Middle frontal gyrus (tissue), 1 donor: ENCODE measurements at regions not wholly inside any gene's neighbourhood (a gene's known extent, or its start where the extent isn't known, plus 50 kb on each side); places are given as distances from the start of the nearest gene placed in this dataset.
"Not testable (repeated sequence)": the region's sequence is repeated elsewhere in the genome, so short reads cannot be mapped to it uniquely, and the experiment has no call there.

Source experiments
- DNase-seq: peaks from one replicate; pipeline ENCODE4 v3.0.0-alpha.2; 2015; ENCODE audit warnings: low spot score; ENCODE audit errors: extremely low spot score

DNA sequence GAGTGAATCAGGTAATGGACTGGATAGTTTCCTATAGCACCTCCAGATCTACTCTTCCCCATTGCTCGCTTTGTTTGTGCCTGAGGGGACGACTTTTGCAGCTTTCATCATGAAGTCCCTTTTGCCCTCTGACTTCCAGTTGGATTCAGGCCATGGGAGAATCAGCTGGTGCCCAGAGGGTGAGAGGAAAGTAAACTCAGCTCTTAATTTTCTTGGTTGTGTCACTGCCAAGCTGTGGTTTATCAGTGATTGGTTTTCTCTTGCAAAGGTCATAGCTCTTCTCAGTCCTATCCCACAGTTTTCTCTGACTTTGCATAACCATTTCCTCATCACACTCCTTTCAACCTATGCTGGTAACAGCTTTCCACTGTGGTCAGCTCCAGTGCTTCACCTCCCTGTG lies 200.1 kb downstream of the KCNJ2 start:
- DNase-seq, result no peak

DNA sequence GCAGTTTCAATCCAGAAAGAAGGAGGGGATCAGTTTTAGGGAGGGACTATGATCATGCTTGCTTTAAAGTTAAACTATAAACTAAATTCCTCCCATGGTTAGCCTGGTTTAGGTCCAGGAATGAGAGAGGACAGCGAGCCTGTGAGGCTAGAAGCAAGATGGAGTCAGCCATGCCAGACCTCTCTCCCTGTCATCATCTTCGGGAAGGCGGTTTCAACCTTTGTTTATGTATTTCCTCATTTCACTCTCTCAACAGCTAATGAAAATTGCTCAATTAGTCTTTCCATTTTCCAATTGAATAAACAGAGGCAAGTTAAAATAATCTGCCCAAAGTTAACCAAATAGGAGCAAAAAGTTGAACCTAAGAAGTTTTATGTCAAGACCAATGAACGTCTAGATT lies 201.5 kb downstream of the KCNJ2 start:
- no peak for DNase-seq

DNA sequence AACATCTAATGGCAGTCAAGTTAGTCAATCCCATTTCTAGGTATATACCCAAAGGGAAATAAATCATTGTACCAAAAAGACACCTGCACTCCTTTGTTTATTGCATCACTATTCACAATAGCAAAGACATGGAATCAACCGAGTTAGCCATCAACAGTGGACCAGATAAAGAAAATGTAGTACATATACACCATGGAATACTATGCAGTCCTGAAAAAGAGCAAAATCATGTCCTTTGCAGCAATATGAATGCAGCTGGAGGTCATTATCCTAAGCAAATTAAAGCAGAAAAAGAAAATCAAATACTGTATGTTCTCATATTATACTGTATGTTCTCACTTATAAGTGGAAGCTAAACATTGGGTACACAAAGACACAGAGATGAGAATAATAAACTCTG lies 204.0 kb downstream of the KCNJ2 start:
- no peak for DNase-seq

DNA sequence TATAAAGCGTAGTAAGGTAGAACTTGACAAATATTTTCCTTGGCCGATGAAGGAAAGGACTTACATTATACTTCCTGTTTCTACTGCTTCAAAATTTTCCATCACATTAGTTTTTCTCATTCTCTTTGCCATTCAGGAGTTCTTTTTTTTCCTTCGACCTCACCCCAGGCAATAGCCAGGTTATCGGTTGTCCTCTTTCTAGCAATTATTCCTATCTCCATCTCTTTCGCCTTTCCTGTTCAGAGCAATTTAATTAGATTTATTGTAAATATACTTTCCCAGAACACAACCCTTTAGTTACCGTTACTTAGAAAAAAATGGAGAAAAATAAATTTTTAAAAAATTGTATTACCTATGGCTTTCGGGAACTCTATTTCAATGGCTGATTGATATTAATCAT lies 205.2 kb downstream of the KCNJ2 start:
- no peak for DNase-seq

DNA sequence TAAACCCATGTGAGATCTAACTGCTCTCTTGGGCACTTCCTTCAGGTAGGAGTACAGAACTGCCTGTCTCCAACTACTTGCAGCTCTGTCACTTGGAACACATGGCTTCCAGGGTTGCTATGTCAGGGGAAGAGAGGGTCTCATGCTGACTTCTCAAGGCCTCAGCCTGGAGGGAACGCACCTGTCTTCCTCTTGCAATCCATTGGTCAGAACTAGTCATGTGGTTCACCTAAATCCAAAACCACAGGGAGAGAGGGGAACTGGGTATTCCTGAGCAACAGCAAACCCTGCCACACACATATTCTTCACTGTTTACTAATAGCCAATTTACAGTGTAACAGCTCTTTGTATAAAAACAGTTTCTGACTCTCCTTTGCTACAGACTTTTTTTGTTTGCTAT lies 206.1 kb downstream of the KCNJ2 start:
- DNase-seq, result no peak

DNA sequence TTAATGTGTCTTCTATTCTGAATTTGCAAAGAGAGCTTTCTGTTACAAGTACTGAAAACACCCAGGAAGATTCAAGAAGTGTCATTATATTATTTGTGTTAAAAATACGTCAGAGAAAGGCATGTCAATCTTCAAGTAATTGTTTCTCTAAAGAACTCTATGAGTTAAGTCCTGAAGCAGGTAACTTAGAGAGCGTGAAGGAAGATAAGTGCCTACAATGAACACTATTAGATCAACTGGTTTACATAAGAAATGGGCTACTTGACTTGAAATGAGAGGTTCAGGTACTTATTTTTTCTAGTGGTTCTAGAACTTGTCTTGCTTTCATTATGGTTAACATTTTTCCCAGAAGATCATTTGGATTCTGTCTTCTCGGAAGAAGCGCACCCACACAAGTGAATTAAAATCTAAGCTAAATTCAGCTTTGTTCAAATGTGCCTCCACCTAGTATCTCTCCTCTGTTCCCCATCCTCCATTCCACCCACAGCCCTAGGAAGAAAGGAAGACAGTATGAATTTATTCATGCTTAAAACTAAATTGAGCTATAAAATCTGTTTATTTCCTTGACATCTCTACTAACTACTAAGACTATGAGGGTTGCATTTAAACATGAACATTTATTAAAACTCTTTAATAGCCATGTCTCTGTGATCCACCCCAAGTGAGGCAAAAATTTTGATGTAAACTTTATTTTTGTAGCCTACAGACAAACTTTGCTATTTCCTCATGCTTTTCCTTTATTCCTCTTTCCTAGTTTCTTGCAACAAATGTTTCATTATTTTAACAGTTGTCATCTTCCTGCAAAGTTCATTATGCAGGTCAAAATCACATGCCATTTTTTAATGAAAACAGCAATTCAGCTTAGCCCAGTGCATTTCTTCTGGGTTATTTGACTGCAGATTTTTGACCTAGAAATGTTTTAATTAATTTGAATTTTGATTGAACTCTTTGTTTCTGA lies 206.8 kb downstream of the KCNJ2 start:
- no peak for DNase-seq

DNA sequence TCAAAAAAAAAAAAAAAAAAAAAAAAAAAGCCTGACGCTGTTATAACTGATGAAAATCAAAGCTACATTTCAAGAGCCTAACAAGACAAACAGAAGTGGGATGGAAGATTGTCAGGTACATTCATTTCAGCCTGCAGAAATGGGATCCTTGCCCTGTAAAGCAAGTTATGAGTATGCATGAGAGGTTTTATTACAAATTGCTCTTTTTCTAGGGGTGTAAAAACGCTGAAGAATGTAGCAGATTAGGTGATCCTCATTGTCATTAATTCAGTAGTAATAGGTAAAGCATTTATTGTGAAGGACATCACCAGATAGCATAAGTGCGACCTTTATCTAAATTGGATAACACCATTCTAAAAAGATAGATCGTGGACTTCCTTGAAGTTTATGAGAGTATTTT lies 208.3 kb downstream of the KCNJ2 start:
- DNase-seq, result no peak

DNA sequence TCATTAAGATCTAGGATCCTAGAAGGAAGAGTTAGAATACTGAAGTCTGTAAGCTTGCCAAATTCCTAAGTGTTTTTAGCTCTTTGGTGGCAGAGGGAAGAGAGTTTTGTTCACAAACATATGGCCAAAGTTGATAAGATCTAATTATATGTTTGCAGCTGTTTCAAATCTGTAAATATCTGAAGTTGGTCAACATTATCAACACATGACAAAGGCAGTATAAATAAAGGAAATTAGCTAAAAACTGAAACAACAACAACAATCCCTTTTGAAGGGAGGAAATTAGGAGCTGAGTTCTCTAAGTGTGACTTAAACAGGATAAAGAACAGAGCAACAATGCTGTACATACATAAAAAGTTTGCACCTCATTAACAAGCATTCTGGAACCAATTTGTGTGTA lies 208.7 kb downstream of the KCNJ2 start:
- no peak for DNase-seq

DNA sequence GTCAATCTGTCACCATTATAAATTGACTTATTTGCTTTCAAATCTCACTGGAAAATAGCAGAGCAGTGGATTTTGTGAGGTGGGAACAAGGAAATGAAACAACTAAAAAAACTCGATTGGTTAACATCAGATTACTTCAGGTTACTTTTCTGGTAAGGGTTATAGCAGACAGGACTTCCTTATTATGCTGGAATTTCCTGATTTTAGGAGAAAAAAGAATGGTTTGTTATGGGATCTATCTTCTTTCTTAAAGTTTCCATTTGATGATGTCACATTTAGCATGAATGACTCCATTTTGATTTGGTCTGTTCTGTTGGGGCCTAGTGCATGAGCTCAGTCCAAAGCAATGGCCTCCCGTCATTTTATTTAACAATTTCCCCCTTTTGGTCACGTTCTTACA lies 210.6 kb downstream of the KCNJ2 start:
- DNase-seq, result no peak

DNA sequence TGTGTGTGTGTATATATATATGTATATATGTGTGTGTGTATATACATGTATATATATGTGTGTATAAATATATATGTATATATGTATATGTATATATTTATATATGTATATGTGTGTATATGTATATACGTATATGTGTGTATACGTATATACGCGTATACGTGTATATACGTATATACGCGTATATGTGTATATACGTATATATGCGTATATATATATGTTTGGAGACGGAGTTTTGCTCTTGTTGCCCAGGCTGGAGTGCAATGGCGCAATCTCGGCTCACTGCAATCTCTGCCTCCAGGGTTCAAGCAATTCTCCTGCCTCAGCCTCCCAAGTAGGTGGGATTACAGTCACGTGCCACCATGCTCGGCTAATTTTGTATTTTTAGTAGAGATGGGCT lies 212.6 kb downstream of the KCNJ2 start:
- DNase-seq, result not testable (repeated sequence)

DNA sequence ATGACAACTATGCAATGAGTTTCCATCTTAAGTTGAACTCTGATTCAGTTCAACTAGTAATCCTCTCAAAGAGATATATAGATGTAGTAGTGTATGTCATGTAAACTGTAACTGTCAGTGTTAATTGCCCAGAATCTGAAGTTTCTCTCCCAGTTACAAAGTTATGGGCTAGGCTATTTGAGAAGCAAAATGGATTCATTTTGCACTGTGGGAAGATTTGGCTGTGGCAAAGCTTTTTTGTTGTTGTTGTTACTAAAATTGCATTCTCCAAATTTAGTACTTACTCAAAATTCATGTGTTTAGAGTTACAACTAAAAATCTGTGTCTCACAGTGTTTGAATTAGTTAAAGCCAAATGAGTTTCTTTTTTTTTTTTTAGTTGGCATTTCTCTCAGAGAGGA lies 219.0 kb downstream of the KCNJ2 start:
- DNase-seq, result no peak

DNA sequence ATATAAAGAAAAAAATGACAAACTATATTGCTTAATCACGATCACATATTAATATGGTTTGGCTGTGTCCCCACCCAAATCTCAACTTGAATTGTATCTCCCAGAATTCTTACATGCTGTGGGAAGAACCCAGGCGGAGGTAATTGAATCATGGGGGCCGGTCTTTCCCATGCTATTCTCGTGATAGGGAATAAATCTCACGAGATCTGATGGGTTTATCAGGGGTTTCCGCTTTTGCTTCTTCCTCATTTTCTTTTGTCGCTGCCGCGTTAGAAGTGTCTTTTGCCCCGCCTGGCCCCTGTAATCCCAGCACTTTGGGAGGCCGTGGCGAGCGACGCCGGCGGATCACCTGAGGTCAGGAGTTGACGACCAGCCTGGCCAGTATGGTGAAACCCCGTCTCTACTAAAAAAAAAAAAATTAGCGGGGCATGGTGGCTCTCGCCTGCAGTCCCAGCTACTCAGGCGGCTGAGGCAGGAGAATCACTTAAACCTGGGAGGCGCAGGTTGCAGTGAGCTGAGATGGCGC lies 220.0 kb downstream of the KCNJ2 start:
- not testable (repeated sequence) for DNase-seq

DNA sequence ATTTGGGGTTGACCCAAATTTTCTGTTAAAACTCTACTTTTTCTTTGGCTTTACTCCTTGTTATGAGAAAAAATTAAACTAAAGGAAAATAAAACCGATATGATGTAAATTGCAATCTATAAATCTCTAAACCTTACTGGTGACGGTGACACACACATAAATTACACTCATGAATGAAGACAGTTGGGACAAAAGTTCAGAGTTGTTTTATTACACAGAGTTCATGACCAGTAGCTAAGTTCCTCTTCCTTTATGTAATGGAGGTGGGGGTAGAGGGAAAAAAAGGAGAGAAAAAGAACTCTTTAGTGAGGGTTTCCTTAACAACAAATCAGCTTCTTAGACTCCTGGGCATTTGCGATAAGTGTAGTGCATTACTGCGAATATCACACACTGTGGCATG lies 220.7 kb downstream of the KCNJ2 start:
- no peak for DNase-seq

DNA sequence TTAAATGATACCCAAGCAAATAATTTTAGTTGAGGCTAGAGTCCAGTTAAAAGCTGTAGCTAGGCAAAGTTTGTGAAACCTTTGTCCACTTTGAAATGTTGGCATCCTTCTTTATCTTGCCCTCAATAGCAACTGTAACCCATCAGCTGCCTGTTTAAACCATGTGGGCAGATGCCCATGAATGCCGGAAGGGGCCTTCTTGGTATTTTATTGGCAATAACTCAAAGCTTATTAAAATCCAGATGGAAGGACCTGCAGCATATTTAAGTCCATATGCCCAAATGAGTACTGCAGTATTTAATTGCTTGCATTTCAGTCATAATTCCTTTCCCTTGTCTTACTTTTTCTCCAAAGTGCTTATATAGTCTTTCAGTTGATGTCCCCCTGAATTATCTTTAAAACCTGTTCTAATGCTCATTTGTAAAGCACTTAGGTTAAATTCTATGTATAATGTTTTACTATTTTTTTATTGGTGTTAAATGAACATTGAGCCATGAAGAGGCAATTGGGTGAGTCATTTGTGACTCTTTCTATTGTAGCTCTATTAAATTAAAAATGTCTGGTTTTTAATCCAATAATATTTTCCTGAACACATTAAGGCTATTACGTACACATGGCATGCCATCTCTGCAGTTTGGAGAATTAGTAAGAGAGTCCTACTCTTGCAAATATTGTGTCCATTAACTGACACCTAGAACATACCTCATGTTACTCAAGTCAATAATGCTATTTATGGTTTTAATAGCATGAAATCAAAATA lies 225.3 kb downstream of the KCNJ2 start:
- no peak for DNase-seq

DNA sequence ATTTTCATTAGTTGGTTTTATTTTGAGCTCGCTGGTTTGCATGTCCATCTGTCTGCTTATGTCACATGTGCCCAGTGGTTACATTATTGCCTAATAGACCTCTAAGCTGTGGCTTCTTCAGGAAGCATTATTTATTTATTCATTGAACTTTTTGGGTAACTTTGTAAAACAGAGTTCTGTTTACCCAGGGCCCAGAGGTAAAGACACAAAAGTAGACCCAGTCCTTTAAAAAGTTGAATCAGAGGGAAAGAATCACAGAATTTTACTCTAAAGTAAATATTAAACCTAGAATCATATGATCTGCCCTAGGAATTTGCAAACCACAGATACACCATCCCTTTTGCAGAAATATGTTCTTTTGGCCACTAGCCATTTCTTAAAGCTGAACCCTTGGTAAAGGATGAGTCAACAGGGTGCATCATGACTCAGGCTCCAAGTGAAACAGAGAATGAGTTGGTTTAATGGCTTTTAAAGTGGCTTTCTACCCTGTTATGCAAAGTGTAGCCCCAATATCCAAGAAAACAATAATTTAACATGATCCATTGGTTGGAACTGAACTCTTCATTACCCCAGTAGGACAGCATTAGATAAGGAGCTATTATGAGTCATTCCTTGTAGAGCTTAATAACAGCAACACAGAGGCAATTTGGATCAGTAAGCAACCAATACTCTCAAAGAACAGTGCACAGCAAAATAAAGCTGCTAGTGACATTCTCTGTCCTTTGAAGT lies 236.3 kb downstream of the KCNJ2 start:
- DNase-seq, result no peak

DNA sequence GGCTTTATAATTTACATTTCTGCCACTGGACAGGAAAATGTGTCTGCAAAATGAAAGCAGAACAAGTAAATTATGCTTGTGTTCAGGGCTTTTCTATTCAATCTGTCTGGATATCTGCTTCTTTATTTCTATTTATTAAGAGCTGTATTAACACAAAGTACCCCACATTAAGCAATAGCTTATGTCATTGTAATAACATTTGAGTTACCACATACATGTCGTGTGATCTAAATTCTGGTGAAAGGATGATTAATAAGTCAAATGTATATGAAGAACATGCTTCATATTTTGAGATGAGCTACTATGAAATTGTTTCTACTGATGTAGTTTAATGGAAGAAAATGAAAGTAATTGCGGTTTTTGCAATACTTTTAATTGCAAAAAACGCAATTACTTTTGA lies 238.2 kb downstream of the KCNJ2 start:
- DNase-seq, result no peak

DNA sequence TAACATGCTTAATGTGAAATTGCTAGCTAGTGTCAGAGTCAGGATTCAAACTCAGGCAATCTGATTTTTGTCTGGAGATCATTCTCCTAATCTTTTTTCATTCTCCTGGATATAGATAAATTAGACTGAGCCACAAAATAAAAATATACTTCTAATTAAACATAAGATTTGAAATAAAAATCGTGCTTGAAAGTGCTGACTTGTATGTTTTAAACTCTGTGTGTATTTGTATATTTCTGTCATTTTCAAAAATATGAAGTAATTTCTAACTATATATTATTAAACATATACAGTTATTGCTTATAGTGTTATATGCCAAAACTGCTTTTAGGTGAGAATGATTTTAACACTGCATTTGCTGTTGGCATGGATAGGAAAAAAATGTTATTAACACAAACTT lies 239.4 kb downstream of the KCNJ2 start:
- no peak for DNase-seq

DNA sequence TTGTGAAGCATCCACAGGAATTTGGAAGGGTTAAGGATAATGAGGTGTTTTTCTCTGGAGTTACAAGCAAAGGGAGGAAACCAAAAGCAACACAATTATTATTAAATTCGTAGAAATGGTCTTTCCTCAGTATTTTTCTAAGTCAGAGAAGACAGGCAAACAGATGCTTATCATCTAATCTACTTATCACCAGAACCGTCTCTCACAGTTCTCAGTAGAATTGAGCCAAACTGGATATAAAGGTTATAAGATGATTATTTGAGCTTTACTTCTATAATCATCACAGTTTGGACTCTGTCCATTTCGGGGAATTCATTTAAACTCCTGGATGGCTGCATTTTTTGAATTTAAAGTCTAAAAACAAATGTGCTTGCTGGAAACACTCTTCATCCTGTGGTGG lies 245.0 kb downstream of the KCNJ2 start:
- DNase-seq, result no peak

DNA sequence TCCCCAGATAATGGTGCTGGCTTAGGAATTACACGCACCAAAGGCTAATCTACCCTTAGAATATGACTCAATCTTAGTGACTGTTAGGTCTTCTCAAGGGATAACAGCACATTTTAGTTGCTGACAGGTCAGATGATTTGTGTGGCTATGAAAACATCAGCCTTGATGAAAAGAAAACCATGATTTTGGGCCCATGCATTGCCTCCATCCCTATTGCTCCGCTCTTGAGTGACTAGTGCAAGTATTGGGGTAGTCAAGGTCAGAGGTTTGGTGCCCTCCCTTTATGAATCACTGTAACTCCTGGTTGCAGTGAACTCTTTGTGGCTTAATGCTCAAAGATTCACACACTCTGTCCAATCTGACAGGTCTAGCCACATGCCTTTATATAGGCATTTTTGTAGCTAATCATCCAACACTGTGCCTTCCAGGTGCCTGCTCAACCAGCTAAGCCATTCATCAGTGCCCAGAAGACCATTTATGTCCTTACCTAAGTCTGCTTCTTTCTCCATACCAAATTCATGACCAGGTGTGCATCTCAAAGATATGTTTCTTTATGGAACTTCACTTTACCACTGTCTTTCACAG lies 251.6 kb downstream of the KCNJ2 start:
- no peak for DNase-seq

DNA sequence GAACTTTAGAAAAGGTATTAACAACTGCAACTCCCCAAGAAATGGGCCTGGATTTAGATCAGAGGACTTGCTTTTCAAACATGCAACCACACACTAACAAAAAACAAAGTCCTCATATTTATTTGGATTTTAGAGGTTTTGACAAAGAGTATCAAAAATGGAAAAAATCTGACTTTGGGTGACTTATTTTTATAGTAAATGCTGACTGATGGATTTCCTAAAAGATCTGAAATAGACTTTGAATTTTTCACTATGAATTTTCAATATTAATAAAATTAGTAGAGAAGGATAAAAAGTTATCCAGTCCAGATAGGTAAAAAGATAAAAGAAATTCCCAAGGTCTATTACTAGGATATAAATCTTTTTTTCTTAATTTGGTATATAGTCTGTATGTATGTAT lies 253.5 kb downstream of the KCNJ2 start:
- no peak for DNase-seq

DNA sequence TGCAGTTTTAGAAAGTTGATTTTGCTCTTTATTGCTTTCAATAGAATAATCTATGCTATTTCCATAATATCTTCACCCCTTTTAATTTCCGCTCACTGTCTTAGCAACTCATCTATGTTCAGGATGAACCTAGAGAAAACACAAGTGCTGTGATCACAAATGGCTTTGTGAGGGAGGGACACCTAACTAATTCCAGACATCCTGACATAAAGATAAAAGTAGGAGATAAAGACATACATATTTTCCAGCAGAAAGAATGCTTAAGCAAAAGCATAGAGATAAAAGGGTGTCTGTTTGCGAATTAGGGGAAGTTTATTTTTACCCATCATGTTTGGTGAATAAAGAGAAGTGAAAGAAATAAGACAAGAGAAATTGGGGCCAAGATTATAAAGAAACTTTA lies 254.2 kb downstream of the KCNJ2 start:
- DNase-seq, result no peak
